ENCODE measurements at regions not wholly inside any gene's neighbourhood (a gene's known extent, or its start where the extent isn't known, plus 50 kb on each side); places are given as distances from the start of the nearest gene placed in this dataset.

- TF ChIP-seq CTCF (IDR thresholded peaks at IDR 0.05; ENCODE audit: insufficient read depth, low read length), result no peak
- H3K4me3 ChIP-seq (ENCODE audit: low read depth, low read length), result no peak overlapping the region
- no peak for DNase-seq (ENCODE audit: low read depth)
Observed at GRCh38 chr5:116930616-116931015, 356.0 kb upstream of the SEMA6A start.

- no peak for TF ChIP-seq CTCF (IDR thresholded peaks at IDR 0.05; ENCODE audit: insufficient read depth, low read length)
- H3K4me3 ChIP-seq (ENCODE audit: low read depth, low read length), result no peak overlapping the region
Observed at GRCh38 chr5:116923344-116923743, 348.7 kb upstream of the SEMA6A start.

GRCh38 chr5:116922532-116922931 is 347.9 kb upstream of the SEMA6A start:
- no peak for TF ChIP-seq CTCF (IDR thresholded peaks at IDR 0.05; ENCODE audit: insufficient read depth, low read length)
- DNase-seq (ENCODE audit: low read depth), result no peak

More at GRCh38 chr5:116923344-116923743, 348.7 kb upstream of the SEMA6A start:
- no peak for DNase-seq (ENCODE audit: low read depth)

GRCh38 chr5:116914869-116915504 is 340.4 kb upstream of the SEMA6A start:
- TF ChIP-seq CTCF (IDR thresholded peaks at IDR 0.05; ENCODE audit: insufficient read depth, low read length), result no peak
- no peak overlapping the region for H3K4me3 ChIP-seq (ENCODE audit: low read depth, low read length)
- no peak for DNase-seq (ENCODE audit: low read depth)

More at GRCh38 chr5:116922532-116922931, 347.9 kb upstream of the SEMA6A start:
- no peak overlapping the region for H3K4me3 ChIP-seq (ENCODE audit: low read depth, low read length)

GRCh38 chr5:116912221-116912620 is 337.6 kb upstream of the SEMA6A start:
- no peak for TF ChIP-seq CTCF (IDR thresholded peaks at IDR 0.05; ENCODE audit: insufficient read depth, low read length)
- no peak overlapping the region for H3K4me3 ChIP-seq (ENCODE audit: low read depth, low read length)
- no peak for DNase-seq (ENCODE audit: low read depth)

- no peak for DNase-seq (ENCODE audit: low read depth)
- TF ChIP-seq CTCF (IDR thresholded peaks at IDR 0.05; ENCODE audit: insufficient read depth, low read length), result no peak
- H3K4me3 ChIP-seq (ENCODE audit: low read depth, low read length), result no peak overlapping the region
Observed at GRCh38 chr5:116911074-116911473, 336.5 kb upstream of the SEMA6A start.

- no peak for TF ChIP-seq CTCF (IDR thresholded peaks at IDR 0.05; ENCODE audit: insufficient read depth, low read length)
- no peak overlapping the region for H3K4me3 ChIP-seq (ENCODE audit: low read depth, low read length)
- DNase-seq (ENCODE audit: low read depth), result no peak
Observed at GRCh38 chr5:116908537-116908936, 333.9 kb upstream of the SEMA6A start.

All from fibroblast of the aortic adventitia (primary cell).